ENCODE measurements at regions not wholly inside any gene's neighbourhood (a gene's known extent, or its start where the extent isn't known, plus 50 kb on each side); places are given as distances from the start of the nearest gene placed in this dataset.

DNA sequence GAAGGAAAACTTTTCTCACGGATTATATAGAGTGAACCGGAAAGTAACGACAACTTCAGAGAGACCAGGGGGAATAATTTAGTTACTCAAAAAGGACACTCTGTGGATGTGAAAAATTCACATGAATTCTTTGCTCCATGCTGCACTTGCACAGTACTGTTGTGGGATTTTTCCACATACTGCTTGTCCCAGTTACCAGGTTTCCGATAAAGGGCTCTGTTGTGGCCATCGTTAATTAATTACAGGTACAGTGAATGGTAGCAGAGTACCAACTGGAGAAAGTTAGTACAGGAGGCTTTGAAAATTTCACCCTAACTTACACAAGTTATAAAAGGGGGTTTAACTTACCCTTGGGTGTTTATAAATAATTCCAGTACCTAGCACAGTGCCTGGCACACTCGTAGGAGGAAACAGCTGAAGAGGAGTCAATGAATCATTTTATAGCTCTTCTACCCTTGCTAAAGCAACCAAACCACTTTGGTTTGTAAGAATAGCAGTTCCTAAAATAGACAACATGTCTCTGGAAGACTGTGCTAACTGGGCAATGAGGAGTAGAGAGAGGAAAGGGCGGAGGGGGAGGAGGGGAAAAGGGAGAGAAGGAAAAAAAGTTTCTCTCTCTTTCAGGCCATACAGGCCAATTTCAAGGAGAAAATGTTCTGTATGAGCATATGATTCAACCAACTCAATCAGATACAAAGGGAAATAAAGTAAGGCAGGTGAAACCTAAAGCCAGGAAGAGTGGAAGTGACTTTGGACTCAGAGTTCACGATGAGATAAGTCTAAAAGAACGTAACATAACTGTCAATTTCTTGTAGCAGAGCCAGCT, 98.3 kb upstream of the MAGI3 start:
- Histone ChIP-seq H3K27me3 (no peaks in the 10 kb centered on the region), H3K4me3 (no peak overlapping the region), H3K9me3 (no peaks in the 10 kb centered on the region), H3K4me1 (no peaks in the 10 kb centered on the region), H3K27ac (no peak overlapping the region), H3K36me3 (no peaks in the 10 kb centered on the region)
- intact Hi-C loops (cut with DNase I), result no loop called here
- TF ChIP-seq, protein P1, sequence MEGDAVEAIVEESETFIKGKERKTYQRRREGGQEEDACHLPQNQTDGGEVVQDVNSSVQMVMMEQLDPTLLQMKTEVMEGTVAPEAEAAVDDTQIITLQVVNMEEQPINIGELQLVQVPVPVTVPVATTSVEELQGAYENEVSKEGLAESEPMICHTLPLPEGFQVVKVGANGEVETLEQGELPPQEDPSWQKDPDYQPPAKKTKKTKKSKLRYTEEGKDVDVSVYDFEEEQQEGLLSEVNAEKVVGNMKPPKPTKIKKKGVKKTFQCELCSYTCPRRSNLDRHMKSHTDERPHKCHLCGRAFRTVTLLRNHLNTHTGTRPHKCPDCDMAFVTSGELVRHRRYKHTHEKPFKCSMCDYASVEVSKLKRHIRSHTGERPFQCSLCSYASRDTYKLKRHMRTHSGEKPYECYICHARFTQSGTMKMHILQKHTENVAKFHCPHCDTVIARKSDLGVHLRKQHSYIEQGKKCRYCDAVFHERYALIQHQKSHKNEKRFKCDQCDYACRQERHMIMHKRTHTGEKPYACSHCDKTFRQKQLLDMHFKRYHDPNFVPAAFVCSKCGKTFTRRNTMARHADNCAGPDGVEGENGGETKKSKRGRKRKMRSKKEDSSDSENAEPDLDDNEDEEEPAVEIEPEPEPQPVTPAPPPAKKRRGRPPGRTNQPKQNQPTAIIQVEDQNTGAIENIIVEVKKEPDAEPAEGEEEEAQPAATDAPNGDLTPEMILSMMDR (IDR thresholded peaks at IDR 0.05), result no peak
- TF ChIP-seq POLR2A (IDR thresholded peaks at IDR 0.05), result no peak
- DNase-seq, result no peak
- WGBS, 2 donors, result 80 to 81% methylated on average over 9 of the region's 9 CpGs

DNA sequence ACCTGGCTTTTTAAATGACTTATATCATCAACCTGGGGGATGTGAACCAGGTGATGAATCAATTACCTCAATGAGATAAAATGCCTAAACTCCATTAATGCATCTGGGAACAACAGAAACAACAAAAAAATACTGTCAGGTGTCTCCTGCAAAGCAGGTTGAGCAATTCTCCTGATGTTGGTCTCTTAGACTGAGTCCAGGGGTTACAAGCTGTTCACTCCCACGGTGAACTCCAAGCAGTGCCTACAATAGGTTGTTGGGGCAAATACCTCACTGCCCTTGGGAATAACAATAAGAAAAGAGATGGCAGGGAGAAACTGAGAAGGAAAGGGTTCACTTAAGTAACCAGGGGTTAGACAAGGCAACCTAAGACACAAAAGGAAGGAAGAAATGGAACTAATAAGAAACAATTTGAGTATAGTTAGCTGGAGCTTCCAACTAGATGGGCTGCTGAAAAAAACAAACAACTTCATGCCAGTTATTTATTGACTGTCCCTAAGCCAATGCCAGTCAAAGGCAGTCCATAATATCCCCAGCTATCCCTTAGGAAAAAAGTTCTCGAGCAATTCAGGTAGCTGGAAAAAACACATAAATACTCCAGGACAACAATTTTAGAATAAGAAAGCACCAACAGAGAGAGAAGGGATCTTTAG, 97.6 kb upstream of the MAGI3 start:
- intact Hi-C loops (cut with DNase I), result no loop called here
- no peak for DNase-seq
- no peaks in the 10 kb centered on the region for H3K4me1 ChIP-seq
- H3K27ac ChIP-seq, result no peak overlapping the region
- WGBS, 2 donors, result 61 to 93% methylated on average over 2 of the region's 2 CpGs
- TF ChIP-seq, protein P1 (IDR thresholded peaks at IDR 0.05), result no peak
- TF ChIP-seq POLR2A (IDR thresholded peaks at IDR 0.05), result no peak
- H3K36me3 ChIP-seq, result no peaks in the 10 kb centered on the region
- no peaks in the 10 kb centered on the region for H3K9me3 ChIP-seq
- H3K27me3 ChIP-seq, result no peaks in the 10 kb centered on the region
- no peak overlapping the region for H3K4me3 ChIP-seq

DNA sequence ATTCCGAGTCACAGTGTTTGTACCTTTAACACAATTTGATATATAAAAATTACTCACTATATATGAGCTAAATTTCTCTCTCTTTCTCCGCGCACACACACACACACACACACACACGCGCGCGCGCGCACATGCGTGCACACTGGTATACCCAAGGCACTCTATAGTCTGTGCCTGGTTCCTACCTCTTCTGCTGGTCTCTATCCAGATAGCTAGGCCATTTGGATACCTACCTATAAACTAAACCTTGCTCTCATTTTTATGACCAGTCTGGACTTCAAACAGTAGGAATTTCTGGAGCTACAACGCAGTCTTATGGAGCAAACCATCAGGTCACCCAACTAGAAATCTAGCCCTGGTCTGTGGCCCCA, 97.1 kb upstream of the MAGI3 start:
- DNase-seq, result no peak
- no peaks in the 10 kb centered on the region for H3K27me3 ChIP-seq
- intact Hi-C loops (cut with DNase I), result no loop called here
- H3K4me3 ChIP-seq, result no peak overlapping the region
- no peaks in the 10 kb centered on the region for H3K9me3 ChIP-seq
- no peaks in the 10 kb centered on the region for H3K36me3 ChIP-seq
- TF ChIP-seq, protein P1 (IDR thresholded peaks at IDR 0.05), result no peak
- TF ChIP-seq POLR2A (IDR thresholded peaks at IDR 0.05), result no peak
- 76 to 92% methylated on average over 11 of the region's 11 CpGs for WGBS, 2 donors
- no peaks in the 10 kb centered on the region for H3K4me1 ChIP-seq
- H3K27ac ChIP-seq, result no peak overlapping the region

DNA sequence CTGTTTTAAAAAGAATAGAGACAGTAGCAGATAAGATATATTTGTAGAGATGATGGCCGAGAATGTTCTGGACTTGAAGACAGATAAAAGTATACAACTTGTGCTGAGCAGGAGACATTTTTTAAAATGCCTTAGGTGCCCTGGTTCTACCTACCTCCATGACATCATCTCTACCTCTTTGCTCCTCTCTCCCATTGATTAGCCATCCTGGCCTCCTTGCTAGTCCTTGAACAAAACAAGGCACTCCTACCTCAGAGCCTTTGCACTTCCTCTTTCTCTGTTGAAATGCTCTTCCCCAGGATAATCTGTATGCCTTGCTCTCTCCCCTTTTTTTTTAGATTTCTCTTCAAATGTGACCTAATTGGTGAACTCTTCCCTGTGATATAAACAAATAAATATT, 92.6 kb upstream of the MAGI3 start:
- Histone ChIP-seq H3K4me1 (no peaks in the 10 kb centered on the region), H3K4me3 (no peak overlapping the region), H3K9me3 (no peaks in the 10 kb centered on the region), H3K27me3 (no peaks in the 10 kb centered on the region), H3K36me3 (no peaks in the 10 kb centered on the region), H3K27ac (no peak overlapping the region)
- intact Hi-C loops (cut with DNase I), result no loop called here
- TF ChIP-seq, protein P1 (IDR thresholded peaks at IDR 0.05), result no peak
- no peak for TF ChIP-seq POLR2A (IDR thresholded peaks at IDR 0.05)
- WGBS, 2 donors, result 60 to 86% methylated on average over 1 of the region's 1 CpG
- no peak for DNase-seq

DNA sequence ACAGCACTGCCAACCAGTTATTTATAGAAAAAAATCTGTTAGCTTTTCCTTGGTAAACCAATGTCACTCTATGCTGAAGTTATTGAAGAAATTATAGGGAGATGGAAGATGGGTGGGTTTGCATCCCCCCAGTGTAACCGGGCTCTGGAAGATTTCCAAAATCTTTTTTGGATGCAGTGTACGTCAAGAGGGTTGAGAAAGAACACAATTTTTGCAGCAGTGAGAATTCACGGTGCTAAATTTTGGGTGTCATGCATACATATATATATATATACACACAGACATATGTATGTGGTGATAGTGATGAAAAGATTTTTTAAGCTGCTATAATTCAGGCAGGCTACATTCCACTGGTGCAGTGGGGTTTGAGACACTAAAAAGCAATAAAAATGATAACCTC, 91.4 kb upstream of the MAGI3 start:
- Histone ChIP-seq H3K36me3 (no peaks in the 10 kb centered on the region), H3K4me3 (no peak overlapping the region), H3K9me3 (no peaks in the 10 kb centered on the region), H3K4me1 (no peaks in the 10 kb centered on the region), H3K27ac (no peak overlapping the region), H3K27me3 (no peaks in the 10 kb centered on the region)
- TF ChIP-seq, protein P1 (IDR thresholded peaks at IDR 0.05), result no peak
- TF ChIP-seq POLR2A (IDR thresholded peaks at IDR 0.05), result no peak
- intact Hi-C loops (cut with DNase I), result no loop called here
- DNase-seq, result no peak
- WGBS, 2 donors, result 73 to 75% methylated on average over 3 of the region's 3 CpGs

Measured in esophagus squamous epithelium (tissue), 5 donors.